Endothelial cell of umbilical vein (primary cell): ENCODE measurements at regions not wholly inside any gene's neighbourhood (a gene's known extent, or its start where the extent isn't known, plus 50 kb on each side); places are given as distances from the start of the nearest gene placed in this dataset.

Experiments
- BruUV-seq: library from RNA; stranded (reverse); fragments of 400-500 nt; replicated peaks from 2 replicates; lab custom pipeline; 2021; lab: Mats Ljungman, UMichigan
- CTCF ChIA-PET: fragments of 300-600, 350-600 bp; sonication (Branson Sonifier 250); formaldehyde crosslinking; loops from one replicate; lab custom pipeline; 2021; ENCODE audit warnings: antibody characterized with exemption, inconsistent platforms; lab: Charles Lee
- POLR2A ChIA-PET: fragments of 300-600, 350-600 bp; sonication (Branson Sonifier 250); formaldehyde crosslinking; loops from one replicate; lab custom pipeline; 2021; ENCODE audit warnings: antibody characterized with exemption, inconsistent platforms; lab: Charles Lee
- DNase-seq: peaks from one replicate; pipeline ENCODE4 v3.0.0-alpha.2; 2011; ENCODE audit warnings: low read depth, low spot score
- FAIRE-seq: peaks from 2 replicates; lab custom pipeline; 2011; peaks lifted over from hg19 to GRCh38; lab: Jason Lieb, UNC
- H2AFZ ChIP-seq: 2 replicates; pipeline ENCODE4 v1.6.0; 2012; ENCODE audit warnings: low read depth, low read length, control low read depth, inconsistent platforms
- H3K27ac ChIP-seq: 2 replicates; pipeline ENCODE4 v1.5.1; 2011; ENCODE audit warnings: low read depth, mild to moderate bottlenecking, control low read depth, low read length, moderate library complexity; ENCODE audit not compliant: insufficient read depth
- H3K27me3 ChIP-seq, 2 experiments: 2 replicates each; pipeline versions ENCODE4 v1.6.0 to v1.6.1; 2011; ENCODE audit warnings: low read length in 2 of 2, mixed read lengths in 1 of 2; ENCODE audit not compliant: control insufficient read depth in 2 of 2, insufficient read depth in 2 of 2
- H3K36me3 ChIP-seq, 2 experiments: 2 replicates in 1 of 2; 3 replicates in 1 of 2; pipeline ENCODE4 v1.5.1; 2011; ENCODE audit warnings: low read length in 2 of 2, mild to moderate bottlenecking in 1 of 2, moderate library complexity in 1 of 2; ENCODE audit not compliant: control insufficient read depth in 2 of 2, insufficient read depth in 2 of 2; ENCODE audit errors: extremely low read depth in 1 of 2
- H3K4me1 ChIP-seq: 3 replicates; pipeline ENCODE4 v1.5.1; 2011; ENCODE audit warnings: mild to moderate bottlenecking, low read length; ENCODE audit not compliant: control insufficient read depth, insufficient read depth; ENCODE audit errors: extremely low read depth
- H3K4me2 ChIP-seq: 2 replicates; pipeline ENCODE4 v1.6.1; 2011; ENCODE audit warnings: low read length, control low read depth, mixed read lengths; ENCODE audit not compliant: insufficient read depth
- H3K4me3 ChIP-seq, 3 experiments: fragments of 200-600 bp in 1 of 3; sonication (generic), shearing (Covaris generic) in 1 of 3; replicated peaks in 1 of 3; 2 replicates each; pipeline ENCODE4 v1.5.1; 2011 to 2016; ENCODE audit warnings: control low read depth in 3 of 3, low read length in 3 of 3, mild to moderate bottlenecking in 2 of 3, inconsistent platforms in 1 of 3, low read depth in 1 of 3, moderate library complexity in 1 of 3; ENCODE audit not compliant: insufficient read depth in 1 of 3
- H3K79me2 ChIP-seq: 2 replicates; pipeline ENCODE4 v1.6.0; 2012; ENCODE audit warnings: low read length, inconsistent platforms; ENCODE audit not compliant: control insufficient read depth, insufficient read depth
- H3K9ac ChIP-seq: replicated peaks from 2 replicates; pipeline ENCODE3; 2011; ENCODE audit warnings: low read length, control low read depth; ENCODE audit not compliant: insufficient read depth; ENCODE audit errors: extremely low read depth
- H3K9me1 ChIP-seq: replicated peaks from 3 replicates; pipeline ENCODE4 v1.6.0; 2011; ENCODE audit warnings: mild to moderate bottlenecking, low read length; ENCODE audit not compliant: control insufficient read depth, insufficient read depth; ENCODE audit errors: extremely low read depth
- H3K9me3 ChIP-seq: replicated peaks from 2 replicates; pipeline ENCODE4 v1.5.1; 2012; ENCODE audit warnings: low read length, inconsistent platforms; ENCODE audit not compliant: control insufficient read depth, insufficient read depth
- H4K20me1 ChIP-seq: replicated peaks from 2 replicates; pipeline ENCODE3; 2011; ENCODE audit warnings: mild to moderate bottlenecking, low read length; ENCODE audit not compliant: control insufficient read depth, insufficient read depth; ENCODE audit errors: extremely low read depth
- CTCF ChIP-seq, 2 donors: IDR thresholded peaks; 1 replicate in 1 of 2; 2 replicates in 1 of 2; pipeline ENCODE4 v1.5.1; 2011; ENCODE audit warnings: low read length in 2 of 2, mild to moderate bottlenecking in 2 of 2, moderate library complexity in 2 of 2, control low read depth in 1 of 2, inconsistent platforms in 1 of 2, low read depth in 1 of 2; ENCODE audit not compliant: insufficient read depth in 1 of 2; ENCODE audit errors: extremely low read depth in 1 of 2
- EZH2 ChIP-seq: IDR thresholded peaks from 2 replicates; pipeline ENCODE4 v1.6.1; 2012; ENCODE audit warnings: borderline replicate concordance, low read depth, mild to moderate bottlenecking, moderate library complexity, low read length, inconsistent platforms; ENCODE audit not compliant: severe bottlenecking
- FOS ChIP-seq: IDR thresholded peaks from 2 replicates; pipeline ENCODE4 v1.6.1; 2011; ENCODE audit warnings: mild to moderate bottlenecking, low read length, moderate library complexity, borderline replicate concordance; ENCODE audit not compliant: insufficient read depth
- GATA2 ChIP-seq: IDR thresholded peaks from 2 replicates; pipeline ENCODE4 v1.7.0; 2011; ENCODE audit warnings: low read depth, mild to moderate bottlenecking, moderate library complexity, mixed read lengths, low read length; ENCODE audit not compliant: insufficient read length, insufficient read depth
- JUN ChIP-seq: IDR thresholded peaks from 2 replicates; pipeline ENCODE4 v1.6.1; 2011; ENCODE audit warnings: borderline replicate concordance, low read depth; ENCODE audit not compliant: insufficient read length, insufficient read depth
- MAX ChIP-seq: IDR thresholded peaks from 2 replicates; pipeline ENCODE4 v1.6.1; 2011; ENCODE audit not compliant: insufficient read depth, insufficient read length
- MYC ChIP-seq: IDR thresholded peaks from one replicate; pipeline ENCODE4 v1.6.1; 2011; ENCODE audit warnings: mild to moderate bottlenecking, low read depth, low read length
- POLR2A ChIP-seq: IDR thresholded peaks from 2 replicates; pipeline ENCODE4 v1.6.1; 2012; ENCODE audit warnings: low read depth, mild to moderate bottlenecking, control low read depth, low read length
- POLR2AphosphoS5 ChIP-seq: IDR thresholded peaks from 2 replicates; pipeline ENCODE4 v1.6.1; 2012; ENCODE audit warnings: low read depth, mild to moderate bottlenecking, control low read depth, low read length, moderate library complexity; ENCODE audit not compliant: insufficient read depth
- dilution Hi-C: fragments of 300-500 bp; cut with MboI; formaldehyde crosslinking; loops from one replicate; pipeline ENCODE4 v1.15.0; 2019; ENCODE audit warnings: low sequenced_read_pairs; ENCODE audit not compliant: extremely low pct_ligation_motif_present
- intact Hi-C: fragments of 100-400 bp; cut with micrococcal nuclease; formaldehyde crosslinking; loops from one replicate; pipeline ENCODE4 v1.10.0; 2022

- no peak overlapping the region for H3K9ac ChIP-seq
- no peaks in the 10 kb centered on the region for H3K9me1 ChIP-seq
- no peaks in the 10 kb centered on the region for H3K79me2 ChIP-seq
- DNase-seq, result no peak
- ChIA-PET POLR2A (no interaction called here), CTCF (no interaction called here)
- H3K36me3 ChIP-seq, result no peaks in the 10 kb centered on the region
- no peak for TF ChIP-seq POLR2A
- no peak for TF ChIP-seq GATA2
- no peak for TF ChIP-seq POLR2AphosphoS5
- TF ChIP-seq EZH2, result no peak
- no peak for TF ChIP-seq MYC
- intact Hi-C loops (no loop called here), dilution Hi-C loops (no loop called here)
- no peak overlapping the region for H3K27ac ChIP-seq
- H3K4me1 ChIP-seq, result no peaks in the 10 kb centered on the region
- H4K20me1 ChIP-seq, result no peaks in the 10 kb centered on the region
- H2AFZ ChIP-seq, result no peak overlapping the region
- no peak overlapping the region for H3K4me3 ChIP-seq
- no peak overlapping the region for H3K4me2 ChIP-seq
- BruUV-seq, result no TSS peak
- H3K9me3 ChIP-seq, result peaks cover 5% of the 10 kb centered on the region
- no peak for FAIRE-seq
- no peaks in the 10 kb centered on the region for H3K27me3 ChIP-seq
Observed at GRCh38 chr3:76627236-76627635, 412.7 kb upstream of the ROBO2 start.

GRCh38 chr3:76631251-76631650 is 408.6 kb upstream of the ROBO2 start:
- POLR2A ChIA-PET, result no interaction called here
- no peak for FAIRE-seq
- no peak for TF ChIP-seq GATA2
- no peak for TF ChIP-seq POLR2A
- no peak for TF ChIP-seq FOS
- no peak for TF ChIP-seq EZH2
- TF ChIP-seq MAX, result no peak
- TF ChIP-seq JUN, result no peak
- TF ChIP-seq MYC, result no peak
- TF ChIP-seq CTCF (IDR thresholded peaks at IDR 0.05; ENCODE audit: extremely low read depth in 1 of 2, insufficient read depth in 1 of 2, low read depth in 1 of 2, low read length in 2 of 2), result no peak
- TF ChIP-seq POLR2AphosphoS5, result no peak
- dilution Hi-C loops (no loop called here), intact Hi-C loops (no loop called here)
- Histone ChIP-seq H2AFZ (no peak overlapping the region), H3K4me2 (no peak overlapping the region), H3K9me1 (no peaks in the 10 kb centered on the region), H3K36me3 (no peaks in the 10 kb centered on the region), H3K27ac (no peak overlapping the region), H4K20me1 (no peaks in the 10 kb centered on the region), H3K9me3 (peaks cover 5% of the 10 kb centered on the region), H3K4me1 (no peaks in the 10 kb centered on the region), H3K27me3 (no peaks in the 10 kb centered on the region), H3K4me3 (no peak overlapping the region), H3K79me2 (no peaks in the 10 kb centered on the region), H3K9ac (no peak overlapping the region)
- CTCF ChIA-PET, result no interaction called here
- DNase-seq, result no peak
- BruUV-seq, result no TSS peak
